HUDEP-2 (cell line): ENCODE measurements at regions not wholly inside any gene's neighbourhood (a gene's known extent, or its start where the extent isn't known, plus 50 kb on each side); places are given as distances from the start of the nearest gene placed in this dataset.

ENCODE experiments used
- DNase-seq, 76 experiments: peaks; one replicate each; lab custom pipeline; 2025; ENCODE audit not compliant: unreplicated experiment in 76 of 76; lab: John Stamatoyannopoulos, UW

DNA sequence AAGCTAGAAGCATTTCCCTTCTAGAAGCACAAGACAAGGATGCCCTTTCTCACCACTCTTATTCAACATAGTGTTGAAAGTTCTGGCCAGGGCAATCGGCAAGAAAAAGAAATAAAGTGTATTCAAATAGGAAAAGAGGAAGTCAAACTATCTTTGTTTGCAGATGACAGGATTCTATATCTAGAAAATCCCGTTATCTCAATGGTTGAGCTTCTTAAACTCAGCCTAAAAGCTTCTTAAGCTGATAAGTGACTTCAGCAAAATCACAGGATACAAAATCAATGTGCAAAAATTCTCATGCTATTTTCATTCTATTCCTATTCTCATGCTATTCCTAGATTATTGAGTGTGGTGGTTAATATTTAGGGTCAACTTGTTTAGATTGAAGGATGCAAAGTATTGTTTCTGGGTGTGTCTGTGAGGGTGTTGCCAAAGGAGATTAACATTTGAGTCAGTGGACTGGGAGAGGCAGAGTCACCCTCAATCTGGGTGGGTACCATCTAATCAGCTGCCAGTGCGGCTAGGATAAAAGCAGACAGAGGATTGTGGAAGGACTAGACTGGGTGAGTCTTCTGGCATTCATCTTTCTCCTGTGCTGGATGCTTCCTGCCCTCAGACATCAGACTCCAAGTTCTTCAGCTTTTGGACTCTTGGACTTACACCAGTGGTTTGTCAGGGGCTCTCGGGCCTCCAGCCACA, 111.9 kb downstream of the LSMEM1 start:
- peak in 23 of 76 experiments; percentile 1 to 47 (median 18) for DNase-seq

DNA sequence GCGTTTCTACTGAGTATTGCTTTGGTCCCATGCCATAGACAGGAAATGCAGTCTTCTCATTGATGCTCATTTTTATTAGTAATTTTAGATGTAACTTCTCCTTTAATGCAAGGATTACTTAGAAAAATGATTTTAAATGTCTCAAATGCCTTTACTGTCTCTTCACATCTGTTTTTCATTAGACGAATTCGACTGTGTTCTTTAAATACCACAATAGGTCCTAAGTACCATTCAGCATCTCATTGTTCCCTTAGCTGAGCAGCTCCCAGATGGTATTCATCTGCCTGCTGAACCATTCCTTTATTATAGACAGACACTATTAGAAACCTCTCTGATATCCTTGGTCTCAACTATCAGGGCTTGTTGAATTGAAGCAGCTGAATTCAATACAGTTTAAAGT, 113.6 kb downstream of the LSMEM1 start:
- DNase-seq, result no peak

DNA sequence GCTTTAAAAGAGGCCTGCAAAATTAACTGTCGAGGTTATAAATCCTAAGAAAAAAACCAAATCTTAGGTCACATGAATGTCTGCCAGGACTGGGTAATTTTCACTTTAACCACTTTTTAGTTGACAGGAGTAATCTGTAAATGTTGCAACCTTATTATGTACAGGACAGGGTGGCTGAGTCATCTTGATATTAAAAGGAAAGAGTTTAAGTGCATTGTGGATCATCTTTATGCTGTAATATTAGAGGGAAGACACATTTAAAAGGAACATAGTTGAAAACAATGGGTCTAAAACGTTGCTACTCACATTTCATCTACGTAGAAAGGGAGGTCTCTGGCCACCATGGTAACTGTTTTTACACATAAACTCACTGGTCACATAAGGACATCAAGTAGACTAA, 115.5 kb downstream of the LSMEM1 start:
- no peak for DNase-seq

DNA sequence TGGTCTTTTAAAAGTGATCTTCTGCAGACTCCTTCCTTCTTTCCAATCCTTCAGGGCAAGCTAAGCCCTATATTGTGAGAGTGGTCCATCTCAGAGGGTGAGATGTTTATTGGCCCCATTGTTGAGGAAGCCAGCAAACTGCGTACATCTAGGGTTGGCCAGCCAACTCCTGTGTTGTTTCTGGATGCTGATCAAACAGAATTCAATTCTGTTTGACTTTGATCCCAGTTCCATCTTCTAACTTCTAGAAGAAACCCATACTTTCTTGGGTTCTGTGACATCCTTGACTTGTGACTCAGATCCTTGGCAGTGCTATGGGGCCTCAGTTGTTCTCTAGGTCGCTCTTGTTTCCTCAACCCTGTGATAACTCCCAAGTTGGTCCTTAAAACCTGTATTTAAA, 116.2 kb downstream of the LSMEM1 start:
- no peak for DNase-seq

DNA sequence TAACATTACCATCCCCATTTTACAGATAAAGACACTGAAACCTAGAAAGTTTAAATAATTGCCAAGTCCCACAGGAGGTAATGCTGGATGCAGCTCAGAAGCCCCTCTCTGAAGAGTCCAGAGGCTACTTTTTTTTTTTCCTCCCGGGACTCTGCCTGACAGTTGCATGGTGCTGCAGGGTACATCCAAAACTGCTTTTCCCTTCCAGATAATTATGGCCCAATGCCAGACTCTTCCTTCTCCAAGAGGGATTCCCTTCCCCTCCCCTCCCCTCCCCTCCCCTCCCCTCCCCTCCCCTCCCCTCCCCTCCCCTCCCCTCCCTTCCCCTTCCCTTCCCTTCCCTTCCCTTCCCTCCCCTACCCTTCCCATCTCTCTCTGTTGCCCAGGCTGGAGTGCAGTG, 122.9 kb downstream of the LSMEM1 start:
- DNase-seq, result no peak

DNA sequence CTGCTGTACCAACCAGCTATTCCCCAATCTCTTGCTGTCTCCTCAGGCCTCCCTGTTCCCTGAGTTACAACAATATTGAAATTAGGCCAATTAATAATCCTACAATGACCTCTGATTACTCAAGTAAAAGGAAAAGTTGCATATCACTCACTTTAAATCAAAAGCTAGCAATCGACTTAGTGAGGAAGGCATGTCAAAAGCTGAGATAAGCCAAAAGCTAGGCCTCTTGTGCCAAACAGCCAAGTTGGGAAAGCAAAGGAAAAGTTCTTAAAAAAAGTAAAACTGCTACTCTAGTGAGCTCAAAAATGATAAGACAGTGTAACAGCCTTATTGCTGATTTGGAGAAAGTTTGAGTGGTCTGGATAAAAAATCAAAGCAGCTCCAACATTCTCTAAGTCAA, 129.8 kb downstream of the LSMEM1 start:
- DNase-seq, result no peak

DNA sequence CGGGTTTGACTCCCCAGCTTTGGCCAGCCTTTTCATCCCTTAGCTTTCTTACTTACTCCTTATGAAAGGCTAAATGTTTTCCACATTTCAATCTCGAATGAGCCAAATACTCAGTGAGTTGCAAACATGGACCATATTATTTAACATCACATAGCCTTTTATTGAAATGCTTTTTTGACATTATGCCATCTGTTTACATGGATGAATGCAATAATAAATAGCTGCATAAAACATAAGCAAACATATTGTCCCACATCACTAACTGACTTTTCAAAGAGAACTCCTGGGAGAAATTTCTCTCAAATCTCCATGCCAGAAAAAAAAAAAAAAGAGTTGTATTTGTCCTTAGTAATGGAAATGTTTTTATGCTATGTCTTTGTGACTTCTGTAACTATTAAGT, 134.9 kb downstream of the LSMEM1 start:
- DNase-seq, result no peak

DNA sequence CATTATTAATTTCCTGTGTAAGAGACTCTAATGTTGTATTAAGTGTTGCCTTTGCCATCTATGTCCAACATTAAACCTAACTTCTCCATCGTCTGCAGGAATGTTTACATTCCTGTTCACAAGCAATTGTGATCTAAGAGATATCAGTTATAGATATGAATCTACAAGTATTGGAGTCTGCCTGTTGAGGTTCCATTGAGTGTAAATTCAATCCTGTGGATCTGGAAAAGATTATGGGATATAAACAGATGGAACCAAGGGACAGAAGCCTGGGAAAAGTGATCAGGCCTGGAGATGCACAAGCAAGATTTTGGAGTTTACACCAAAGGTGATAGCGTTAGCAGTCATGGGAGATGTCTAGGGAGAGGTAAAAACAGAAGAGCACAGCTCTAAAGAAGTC, 135.5 kb downstream of the LSMEM1 start:
- DNase-seq, result no peak

DNA sequence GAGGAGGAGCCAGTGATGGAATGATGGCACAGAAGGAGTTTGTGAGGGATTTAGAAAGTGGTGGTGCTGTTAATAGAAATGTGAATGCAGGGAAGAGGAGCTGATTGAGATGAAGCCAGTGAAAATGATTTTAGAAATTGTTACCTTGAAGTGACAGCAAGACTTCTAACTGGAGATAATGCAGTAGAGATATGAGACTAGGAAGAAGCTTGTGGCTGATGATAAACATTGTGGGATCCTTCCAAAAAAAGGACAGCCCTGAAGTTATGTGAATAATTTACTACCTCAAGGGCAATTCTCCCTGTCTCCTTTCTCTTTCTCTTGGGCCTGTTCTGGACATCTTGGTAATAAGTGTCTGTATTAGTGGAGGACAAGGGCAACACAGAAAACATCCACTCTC, 138.6 kb downstream of the LSMEM1 start:
- DNase-seq, result no peak

DNA sequence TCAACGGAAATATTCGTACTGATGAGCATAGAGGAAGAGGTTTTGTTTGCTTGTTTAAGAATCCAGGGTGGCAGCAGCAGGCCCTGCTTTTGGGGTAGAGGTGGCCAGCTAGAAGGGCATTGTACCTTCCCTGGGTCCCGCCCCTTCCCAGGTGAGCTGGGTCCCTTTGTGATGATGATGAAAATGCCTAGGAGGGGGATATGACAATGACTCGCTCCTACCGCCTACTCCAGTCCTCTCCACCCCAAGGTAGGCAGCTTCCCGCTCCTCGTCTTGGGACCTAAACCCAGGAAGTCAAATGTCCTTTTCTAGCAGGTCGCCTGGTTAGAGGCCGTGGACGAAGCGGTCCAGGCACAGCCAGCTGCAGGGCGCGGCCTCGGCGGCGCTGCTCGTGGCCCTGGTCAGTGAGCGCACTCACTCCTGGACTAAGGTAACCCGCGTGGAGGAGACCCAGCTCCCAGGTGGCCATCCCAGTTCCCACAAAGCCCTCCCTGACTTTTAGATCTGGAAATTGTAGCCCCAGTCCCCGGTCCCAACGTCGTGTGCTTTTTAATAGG, 141.4 kb downstream of the LSMEM1 start:
- no peak for DNase-seq

DNA sequence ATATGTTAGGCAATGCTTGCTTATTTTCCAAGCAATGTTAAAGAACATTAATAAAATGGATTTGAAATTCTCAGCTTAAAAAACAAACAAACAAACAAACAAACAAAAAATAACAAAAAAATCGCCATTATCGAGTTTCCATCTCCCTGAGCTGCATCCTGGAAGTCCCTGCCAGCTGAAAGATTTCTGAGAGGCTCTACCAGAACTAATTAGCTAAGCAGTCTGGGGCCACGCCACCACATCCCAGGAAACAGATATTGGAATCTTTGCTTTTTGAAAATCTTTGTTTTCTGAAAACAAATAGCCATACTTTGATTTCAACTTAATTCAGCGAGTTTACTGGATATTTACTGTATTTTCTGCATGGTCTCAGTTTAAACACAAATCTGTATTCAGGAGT, 143.6 kb downstream of the LSMEM1 start:
- no peak for DNase-seq

DNA sequence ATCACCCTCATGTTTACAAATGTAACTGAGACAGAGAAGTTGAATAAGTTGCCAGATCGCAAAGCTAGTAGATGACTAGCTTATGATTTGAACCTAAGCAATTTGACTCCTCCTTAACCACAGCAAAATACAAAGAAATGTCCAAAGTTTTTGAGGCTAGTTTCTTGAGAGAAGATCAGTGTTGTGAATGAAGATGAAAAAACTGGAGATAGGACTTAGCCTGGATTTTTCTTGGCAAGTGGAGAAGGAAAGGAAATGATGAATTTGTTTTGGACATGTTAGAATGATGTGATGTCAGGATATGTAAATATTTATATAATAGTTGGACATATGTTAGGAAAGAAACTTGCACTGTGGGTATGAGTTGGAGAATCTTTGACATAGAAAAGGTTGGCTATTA, 149.8 kb downstream of the LSMEM1 start:
- no peak for DNase-seq

DNA sequence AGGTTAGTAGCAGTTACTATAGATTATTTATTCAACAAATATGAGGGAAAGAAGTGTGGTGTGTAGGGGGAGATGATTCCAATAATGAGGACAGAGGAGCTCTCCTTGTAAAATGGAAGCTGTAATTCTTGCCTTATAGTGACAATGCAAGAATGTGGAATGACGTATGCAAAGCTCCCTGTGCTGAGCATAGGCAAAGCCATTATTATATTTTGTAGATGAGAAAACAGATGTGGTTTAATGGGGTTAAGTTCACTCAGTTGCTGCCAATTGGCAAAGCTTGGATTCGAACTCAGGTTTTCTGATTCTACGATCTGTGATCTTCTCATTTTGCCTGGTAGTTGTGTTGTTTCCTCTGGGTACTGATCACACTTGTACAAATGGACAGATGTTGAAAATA, 153.3 kb downstream of the LSMEM1 start:
- DNase-seq, result no peak

DNA sequence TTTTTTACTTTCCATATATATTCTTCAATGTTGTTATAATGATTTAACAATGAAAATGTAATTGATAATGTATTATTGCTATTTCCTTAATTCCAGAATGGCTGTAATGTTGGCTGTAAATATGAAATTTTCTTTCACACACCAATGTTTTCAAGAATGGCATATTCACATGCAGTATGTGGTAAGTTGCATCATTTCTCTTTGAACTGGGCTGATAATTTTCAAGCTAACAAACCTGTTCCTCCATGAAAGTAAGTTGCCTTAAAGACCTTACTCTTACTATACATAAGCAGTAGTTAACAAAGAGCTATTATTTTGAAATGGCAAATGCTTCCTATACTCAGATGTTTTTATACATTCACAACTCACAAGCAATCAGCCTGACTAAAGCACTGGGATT, 154.5 kb downstream of the TMEM168 start:
- no peak for DNase-seq

DNA sequence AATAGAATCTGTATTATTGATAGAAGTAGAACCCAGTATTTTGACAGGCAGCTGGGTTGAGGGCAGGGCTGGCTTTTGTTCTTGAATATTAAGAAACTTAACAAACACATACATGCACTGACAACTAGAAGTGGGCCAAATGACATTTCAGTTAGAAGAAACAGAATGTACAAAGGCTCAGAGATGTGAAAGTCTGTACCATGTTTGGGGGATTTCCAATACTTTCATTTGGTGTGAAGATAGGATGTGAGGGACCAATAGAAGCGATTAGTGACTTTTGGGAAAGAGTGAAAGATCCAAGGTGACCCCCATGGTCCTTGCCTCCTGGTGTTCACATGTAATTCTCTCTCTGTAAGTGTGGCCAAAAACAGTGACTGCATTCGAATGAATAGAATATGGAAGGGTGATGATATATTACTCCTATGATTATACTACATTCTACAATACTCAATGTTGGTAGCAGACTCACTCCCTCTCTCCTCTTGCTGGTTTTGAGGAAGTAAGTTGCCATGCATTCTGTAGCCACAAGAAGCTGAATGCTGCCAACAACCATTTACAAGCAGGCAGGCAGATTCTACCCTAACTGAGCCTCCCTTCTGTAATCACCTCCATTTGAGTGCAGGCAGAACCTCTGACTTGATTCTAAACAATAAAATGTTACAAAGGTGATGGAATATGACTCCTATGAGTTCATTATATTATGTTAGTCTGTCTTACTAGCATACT, 151.4 kb downstream of the TMEM168 start:
- no peak for DNase-seq

DNA sequence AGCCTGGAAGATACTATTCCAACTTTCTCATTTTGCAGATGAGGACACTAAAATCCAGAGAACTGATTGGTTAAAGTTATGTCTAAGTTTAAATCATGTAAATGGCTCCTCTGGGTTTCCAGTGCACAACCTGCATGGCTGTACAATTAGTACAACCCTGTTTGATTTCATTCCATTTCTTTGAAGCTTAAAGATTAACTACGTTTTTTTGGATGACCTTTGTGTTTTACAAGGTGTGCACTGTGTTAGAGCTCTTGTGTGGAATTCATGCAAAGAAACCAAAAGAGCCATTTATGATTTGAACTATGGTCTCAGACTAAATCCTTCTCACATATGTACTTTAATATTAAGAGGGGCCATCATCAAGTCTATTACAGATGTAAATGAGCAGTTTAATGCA, 149.5 kb downstream of the TMEM168 start:
- DNase-seq, result no peak

DNA sequence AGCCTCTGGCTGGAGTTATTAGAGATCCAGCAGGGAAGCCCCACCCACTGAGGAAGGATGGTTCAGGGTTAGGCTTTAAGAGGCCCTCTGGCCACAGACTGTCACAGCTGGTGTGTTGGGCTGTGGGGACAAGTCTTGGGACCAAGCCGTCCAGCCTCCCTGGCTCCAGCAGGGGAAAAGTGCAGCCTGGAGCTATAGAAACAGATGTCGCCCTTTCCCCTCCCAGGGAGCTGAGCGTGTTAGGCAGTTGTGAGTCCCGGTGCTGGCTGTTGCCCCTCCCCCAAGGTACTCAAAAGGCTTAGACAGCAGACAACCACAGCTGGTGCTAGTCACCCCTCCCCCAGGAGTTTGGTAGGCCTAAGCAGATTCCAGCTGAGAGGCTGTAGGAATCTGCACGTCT, 143.4 kb downstream of the TMEM168 start:
- DNase-seq, result no peak

DNA sequence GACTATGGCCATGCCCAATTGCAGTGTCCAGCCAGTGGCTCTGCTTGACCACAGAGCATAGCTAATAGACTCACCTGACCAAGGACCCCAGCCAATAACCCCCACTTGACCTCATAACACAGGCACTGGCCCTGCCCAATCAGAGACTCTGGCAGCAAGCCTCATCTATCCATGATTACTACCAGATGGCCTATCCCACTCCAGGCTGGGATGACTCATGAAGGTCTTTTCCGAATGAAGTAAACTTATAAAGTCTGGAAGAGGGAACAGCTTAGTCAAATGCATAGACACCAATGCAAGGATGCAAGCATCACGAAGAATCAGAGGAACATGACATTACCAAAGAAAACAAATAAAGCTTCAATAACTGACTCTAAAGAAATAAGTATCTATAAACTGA, 141.4 kb downstream of the TMEM168 start:
- no peak for DNase-seq

DNA sequence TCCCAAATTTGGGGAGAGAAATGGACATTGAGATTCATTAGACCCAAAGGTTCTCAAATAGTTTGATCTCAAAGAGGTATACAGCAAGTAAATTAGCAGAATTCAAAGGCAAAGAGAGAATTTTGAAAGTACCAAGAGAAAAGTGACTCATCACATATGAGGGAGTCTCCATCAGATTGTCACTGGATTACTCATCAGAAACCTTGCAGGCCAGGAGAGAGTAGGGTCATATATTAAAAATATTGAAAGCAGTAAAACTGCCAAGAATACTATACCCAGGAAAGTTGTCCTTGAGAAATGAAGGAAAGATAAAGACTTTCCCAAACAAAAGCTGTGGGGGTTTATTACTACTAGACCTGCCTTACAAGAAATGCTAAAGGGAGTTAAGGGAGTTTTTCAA, 140.6 kb downstream of the TMEM168 start:
- DNase-seq, result no peak

DNA sequence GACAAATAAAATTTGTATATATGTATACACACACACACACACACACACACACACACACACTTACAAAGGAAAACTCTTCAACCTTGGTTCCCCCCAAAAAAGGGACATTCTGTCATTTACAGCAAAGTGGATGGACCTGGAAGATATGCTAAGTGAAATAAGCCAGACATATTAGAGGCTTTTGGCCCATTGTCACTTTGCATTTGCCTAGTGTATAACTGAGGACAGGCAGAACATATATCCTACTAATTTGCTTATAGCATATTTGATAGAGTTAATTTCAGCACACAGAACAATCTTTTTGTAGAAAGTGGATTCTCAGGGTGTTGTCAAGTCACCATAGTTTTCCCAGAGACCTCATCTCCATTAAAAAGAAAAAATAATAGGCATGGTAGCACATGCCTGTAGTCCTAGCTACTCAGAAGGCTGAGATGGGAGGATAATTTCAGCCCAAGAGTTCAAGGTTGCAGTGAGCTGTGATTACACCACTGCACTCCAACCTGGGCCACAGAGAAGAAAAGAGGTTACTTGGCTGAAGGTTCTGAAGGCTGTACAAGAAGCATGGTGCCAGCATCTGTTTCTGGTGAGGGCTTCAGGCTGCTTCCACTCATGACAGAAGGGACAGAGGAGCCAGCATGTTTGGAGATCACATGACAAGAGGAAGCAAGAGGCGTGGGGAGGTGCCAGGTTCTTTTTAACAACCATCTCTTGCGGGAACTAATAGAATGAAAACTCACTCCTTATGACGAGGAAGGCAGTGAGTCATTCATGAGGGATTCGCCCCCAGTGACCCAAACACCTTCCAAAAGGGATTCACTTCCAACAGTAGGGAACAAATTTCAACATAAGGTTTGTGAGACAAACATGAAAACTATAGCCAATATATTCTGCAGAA, 135.6 kb downstream of the TMEM168 start:
- no peak for DNase-seq

DNA sequence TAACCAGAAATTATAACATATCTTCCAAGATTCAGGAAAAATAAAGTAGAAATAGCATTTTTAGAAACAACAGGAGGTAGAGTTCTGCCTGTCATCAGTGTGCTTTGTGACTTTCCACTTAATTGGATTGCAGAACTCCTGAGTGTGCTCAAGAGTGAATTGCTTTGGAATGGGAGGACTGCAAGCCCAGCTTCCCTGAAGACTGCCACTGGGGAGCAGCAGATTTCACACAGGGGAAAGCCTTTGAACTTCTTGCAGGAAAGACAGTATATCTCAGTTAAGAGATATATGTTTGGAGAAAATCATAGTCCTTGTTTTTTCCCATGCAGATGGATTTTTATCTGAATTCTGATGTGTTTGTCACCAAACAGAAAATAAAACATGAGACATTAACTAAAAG, 124.5 kb downstream of the TMEM168 start:
- DNase-seq, result peak in 2 of 76 experiments; percentile 0
